ENCODE measurements at regions not wholly inside any gene's neighbourhood (a gene's known extent, or its start where the extent isn't known, plus 50 kb on each side); places are given as distances from the start of the nearest gene placed in this dataset.

DNA sequence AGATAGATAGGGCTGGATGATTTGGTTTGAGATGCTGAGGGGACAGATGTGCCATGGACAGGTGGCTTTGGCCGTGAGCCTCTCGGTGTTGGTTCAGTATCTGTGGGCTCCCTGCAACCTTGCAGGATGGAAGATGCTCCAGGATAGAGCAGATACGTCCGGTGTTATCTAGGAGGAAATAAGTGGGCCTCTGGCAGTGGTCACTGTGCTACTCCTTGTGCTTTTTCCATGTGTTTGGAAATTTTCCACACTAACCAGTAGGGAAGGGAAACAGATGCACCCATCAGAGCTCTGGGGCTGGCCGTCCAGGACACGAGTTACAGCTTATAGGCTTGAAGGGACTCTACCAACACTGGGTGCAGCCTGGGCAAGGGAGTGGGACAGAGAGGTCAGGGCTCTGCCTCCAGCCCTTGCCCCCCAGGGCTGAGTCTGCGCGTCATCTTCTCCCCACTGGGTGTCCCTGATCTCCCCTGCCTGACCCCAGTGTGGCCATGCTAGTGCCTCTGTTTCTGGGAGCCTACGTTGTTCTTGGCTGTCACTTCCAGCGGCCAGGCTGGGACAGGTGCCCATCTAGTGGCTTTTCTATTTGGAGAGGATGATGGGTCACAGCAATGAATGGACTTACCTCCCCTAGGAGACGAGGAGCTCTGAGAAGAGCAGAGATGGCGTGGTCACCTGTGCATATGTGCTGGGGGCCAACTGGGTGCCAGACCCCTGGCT, 166.9 kb downstream of the SEC14L1 start:
- no peak for DNase-seq (ENCODE audit: low read depth in 3 of 3)

DNA sequence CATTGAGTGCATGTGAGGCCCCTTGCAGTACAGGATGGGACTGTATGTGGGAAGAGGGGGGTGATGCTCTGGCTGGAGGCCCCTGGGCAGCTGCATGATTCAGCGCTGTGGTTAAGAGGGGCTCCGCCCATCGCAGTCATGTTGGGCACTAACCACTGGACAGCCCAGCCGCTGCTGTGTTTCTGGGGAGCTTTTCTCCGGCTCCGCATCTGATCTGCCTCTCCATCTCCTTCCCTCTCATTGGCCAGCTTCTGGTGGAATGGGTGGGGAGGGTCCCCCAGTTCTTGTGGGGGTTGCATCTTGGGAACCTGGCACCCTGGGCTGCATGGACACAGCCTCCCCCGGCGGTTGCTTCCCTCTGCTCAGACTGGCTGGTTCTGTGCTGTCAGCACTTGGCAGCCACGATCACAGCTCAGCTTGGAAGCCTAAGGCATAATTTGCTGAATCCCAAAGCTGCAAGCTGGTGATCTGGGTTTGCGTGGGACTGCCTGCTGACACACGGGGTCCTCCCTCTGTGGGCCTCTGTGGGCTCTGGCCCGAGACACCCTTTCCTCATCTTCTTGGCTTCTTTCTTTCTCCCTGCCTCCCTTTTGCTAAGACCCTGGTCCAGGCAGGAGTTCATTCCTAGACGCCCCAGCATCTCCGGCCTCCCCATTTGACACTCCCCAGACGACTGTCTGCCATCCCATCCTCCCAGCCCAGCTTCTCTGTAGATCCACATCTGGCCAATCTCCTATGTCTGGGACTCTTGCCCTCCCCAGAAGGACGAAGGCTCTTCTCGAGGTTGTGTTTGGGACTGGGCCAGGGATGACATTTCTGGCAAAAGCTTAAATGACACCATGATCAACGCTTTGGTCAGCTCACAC, 168.3 kb downstream of the SEC14L1 start:
- DNase-seq (ENCODE audit: low read depth in 3 of 3): no peak

DNA sequence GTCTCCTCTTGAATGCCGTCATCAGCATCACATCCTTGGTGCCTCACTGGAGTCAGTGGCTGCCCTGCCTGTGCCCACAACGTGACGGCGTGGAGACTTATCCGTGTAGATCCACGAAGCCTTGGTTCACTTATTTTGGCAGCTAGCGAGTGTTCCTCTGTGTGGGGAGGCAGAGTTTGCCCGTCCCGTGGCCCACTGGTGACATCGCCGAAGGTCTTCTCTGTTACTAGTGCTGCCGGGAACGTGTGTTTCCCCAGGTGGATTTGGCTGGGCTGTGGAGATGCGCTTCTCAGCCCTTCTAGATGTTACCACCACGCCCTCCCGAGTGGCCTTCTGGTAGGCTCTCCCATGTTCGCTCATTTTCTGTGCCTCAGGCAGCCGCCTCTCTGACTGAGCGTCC, 169.6 kb downstream of the SEC14L1 start:
- DNase-seq (ENCODE audit: low read depth in 3 of 3): no peak

DNA sequence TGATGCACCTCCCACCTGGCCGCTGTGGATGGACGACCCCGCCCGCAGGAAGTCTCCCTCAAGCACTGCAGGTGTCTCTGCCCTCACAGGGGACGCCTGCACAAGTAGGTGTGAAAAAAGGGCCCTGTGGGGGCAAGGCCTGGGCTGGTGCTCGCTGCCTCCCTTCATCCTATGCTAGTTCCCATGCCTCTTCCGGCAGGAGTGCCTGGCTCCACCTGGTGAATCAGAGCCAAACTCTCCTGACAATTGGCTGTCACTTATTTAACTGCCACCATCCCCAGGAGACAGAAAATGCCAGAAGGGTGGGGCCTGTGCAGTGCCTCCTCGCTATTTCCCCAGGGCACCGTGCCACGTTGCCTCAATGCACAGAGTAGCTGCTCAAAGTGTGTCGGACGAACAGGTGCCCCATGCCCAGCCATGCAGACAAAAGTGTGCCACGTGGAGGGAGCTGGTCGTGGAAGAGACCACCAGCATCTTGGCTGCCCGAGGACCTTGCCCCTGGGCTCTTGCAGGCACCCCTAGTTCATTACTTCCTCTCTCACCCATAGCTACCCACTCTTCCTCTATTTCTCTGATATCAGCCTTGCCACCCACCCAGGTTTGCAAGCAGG, 170.7 kb downstream of the SEC14L1 start:
- DNase-seq (ENCODE audit: low read depth in 3 of 3): no peak

DNA sequence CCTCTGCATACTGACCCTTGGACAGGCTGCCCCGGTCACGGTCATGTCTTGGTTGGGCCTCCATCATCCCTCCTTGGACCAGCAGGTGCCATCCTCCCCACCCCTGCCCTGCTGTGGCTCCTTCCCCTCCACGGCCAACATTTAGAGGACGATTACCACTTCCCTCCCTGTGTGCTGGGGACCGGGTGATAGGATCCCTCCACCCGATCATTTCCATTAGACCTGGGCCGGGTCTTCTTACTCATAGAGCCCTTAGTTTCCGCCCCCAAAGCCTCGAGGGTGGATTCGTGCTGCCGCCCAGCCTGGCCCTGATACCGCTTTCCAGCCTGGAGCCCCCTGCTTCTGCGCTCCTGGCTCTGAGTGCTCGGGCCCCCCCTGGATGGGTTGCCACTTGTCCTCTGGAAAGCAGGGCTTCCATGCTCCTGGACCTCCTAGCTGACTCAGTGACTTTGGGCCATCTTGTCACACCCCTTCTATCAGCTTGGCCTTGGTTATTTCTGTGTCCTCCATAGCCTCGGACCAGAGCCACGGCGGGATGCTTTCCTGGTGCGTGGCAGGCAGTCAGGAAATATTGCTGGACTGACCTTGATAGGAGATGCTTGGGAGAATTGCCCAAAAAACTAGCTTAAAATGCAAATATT, 171.4 kb downstream of the SEC14L1 start:
- DNase-seq (ENCODE audit: low read depth in 3 of 3): no peak

DNA sequence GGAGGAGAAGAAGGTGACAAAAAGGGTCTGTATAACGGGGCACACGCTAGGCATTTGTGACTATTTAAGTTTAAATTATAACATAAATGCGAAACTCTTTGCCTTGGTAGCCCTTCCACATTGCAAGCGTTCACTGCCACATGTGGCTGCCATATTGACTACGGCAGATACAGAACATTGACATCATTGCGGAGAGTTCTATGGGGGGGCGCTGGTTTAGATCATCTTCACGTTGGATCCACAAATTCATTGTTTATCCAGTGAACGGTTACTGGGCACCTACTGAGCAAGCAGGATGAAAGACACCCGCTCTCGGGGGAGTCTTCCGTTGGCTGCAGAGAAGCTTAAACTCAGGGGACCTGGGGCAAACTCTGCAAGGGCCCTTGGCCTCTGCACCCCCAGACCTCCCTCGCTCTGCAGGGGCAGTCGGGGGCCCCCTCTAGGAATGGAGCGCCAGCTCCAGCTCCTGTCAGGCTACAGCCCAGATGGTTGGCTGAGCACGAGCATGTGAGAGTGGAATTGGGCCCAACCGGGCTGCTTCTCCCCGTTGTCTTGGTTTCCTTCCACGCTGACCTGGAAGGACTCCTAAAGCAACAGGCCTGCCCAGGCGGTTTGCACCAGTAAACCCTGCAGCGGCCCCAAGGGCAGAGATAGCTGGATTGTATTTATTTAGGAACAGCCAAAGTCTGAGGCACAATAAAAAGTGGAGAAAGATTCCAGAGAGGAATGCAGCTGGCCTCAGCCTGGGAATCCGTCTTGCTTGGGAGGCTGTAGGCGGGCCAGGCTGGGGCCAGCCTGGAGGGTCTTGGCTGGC, 172.2 kb downstream of the SEC14L1 start:
- DNase-seq (ENCODE audit: low read depth in 3 of 3): no peak

DNA sequence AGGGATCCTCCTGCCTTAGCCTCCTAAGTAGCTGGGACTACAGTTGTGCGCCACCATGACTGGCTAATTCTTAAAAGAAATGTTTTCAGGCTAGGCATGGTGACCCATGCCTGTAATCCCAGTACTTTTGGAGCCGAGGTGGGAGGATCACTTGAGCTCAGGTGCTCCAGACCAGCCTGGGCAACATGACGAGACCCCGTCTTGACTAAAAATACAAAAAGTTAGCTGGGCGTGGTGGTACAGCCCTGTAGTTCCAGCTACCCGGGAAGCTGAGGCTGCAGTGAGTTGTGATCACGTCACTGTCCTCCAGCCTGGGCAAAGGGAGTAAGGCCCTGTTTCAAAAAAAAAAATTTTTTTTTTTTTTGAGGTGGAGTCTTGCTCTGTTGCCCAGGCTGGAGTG, 173.1 kb downstream of the SEC14L1 start:
- no peak for DNase-seq (ENCODE audit: low read depth in 3 of 3)

DNA sequence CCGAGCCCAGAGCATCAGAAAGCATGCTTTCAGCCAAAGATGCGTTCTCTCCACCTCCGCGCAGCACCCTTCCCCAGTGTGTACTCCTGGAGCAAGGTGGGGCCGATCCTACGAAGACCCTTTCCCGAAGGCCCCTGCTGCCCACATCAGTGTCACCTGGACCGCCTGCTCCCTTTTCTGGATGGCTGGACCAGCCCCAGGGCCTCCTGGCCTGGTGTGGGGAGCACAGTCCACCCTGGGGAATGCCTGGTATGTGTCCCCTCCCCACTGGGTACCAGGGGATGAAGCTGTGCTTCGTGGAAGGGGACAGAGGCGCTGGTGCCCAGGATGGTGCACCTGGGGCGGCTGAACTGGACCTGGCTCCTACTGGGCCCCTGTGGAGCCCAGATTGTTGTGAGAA, 173.8 kb downstream of the SEC14L1 start:
- no peak for DNase-seq (ENCODE audit: low read depth in 3 of 3)

DNA sequence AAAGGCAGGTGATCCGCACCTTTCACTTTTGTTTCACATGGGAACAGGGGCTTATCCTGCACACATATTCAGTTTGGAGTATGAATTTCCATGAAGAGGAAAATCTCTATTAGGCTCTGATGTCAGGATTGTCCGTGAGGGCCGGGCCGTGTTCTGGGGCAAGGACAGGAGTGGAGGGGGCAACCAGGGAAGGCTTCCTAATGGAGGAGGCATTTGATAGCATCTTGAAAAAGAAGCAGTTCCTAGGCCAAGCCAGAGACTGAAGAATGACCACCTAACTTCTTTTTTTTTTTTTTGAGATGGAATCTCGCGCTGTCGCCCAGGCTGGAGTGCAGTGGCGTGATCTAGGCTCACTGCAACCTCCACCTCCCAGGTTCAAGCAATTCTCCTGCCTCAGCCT, 174.2 kb downstream of the SEC14L1 start:
- no peak for DNase-seq (ENCODE audit: low read depth in 3 of 3)

DNA sequence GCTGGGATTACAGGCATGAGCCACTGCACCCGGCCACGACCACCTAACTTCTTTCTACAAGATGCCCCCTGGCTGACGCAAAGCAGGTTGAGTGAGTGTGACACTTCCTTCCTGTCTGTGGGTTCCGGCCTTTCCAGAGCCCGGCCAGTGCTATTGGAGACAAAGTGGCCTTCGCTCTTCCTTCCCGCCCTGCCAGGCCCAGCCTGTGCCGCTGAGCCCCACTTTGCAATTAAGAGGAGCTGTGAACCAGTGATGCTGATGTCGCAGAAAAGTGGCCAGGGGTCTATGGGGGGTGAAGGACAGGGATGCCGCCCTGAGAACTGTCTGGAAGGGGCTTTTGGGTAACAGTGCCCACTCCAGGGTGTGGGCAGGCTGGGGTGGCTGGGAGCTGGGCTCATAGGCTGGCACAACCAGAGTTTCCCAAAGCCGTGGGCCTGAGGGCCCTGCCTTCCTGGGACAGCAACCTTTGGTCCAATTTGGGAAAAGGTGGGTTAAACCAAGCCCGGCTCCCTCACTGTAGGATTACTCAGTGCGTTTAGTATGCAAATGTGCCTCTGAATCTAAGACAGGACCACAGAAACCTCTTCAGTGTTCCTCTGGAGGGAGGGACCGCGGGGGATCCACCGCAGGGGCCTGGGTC, 174.9 kb downstream of the SEC14L1 start:
- DNase-seq (ENCODE audit: low read depth in 3 of 3): no peak

DNA sequence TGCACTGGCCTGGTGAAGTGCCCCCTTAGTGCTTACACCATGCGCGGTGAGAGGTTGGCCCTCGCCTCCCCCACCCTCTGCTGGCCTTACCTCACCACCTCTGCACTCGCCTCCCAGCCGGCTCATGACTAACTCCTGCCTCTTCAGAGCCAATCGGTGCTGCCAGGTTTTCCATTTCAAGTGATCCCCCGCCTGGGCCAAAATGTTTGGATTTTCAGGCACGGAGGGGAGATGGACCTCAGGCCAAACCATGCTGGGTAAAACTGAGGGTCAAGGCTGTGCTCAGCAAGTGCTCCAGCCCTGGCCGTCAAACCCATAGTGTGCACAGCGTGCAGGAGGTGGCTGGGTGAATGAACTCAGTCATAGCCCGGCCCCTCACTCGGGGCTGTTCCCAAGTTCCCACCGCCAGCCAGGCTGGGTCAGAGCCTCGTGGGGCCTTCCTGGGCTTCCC, 175.4 kb downstream of the SEC14L1 start:
- no peak for DNase-seq (ENCODE audit: low read depth in 3 of 3)

DNA sequence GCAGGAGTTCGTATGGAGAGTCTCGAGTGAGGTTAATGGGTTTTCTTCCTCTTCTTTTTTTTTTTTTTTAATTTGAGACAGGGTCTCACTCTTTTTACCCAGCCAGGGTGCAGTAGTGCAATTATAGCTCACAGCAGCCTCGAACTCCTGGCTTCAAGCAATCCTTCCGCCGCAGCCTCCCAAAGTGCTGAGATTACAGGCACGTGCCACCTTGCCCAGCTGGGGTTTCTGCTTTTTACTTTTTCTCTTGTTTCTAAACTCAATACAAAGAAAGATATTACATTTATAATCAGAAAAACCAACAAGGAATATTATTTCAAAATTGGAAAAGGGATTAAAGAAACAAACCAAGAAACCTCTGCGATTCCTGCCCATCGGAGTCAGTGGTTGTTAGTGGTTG, 175.9 kb downstream of the SEC14L1 start:
- DNase-seq (ENCODE audit: low read depth in 3 of 3): no peak

DNA sequence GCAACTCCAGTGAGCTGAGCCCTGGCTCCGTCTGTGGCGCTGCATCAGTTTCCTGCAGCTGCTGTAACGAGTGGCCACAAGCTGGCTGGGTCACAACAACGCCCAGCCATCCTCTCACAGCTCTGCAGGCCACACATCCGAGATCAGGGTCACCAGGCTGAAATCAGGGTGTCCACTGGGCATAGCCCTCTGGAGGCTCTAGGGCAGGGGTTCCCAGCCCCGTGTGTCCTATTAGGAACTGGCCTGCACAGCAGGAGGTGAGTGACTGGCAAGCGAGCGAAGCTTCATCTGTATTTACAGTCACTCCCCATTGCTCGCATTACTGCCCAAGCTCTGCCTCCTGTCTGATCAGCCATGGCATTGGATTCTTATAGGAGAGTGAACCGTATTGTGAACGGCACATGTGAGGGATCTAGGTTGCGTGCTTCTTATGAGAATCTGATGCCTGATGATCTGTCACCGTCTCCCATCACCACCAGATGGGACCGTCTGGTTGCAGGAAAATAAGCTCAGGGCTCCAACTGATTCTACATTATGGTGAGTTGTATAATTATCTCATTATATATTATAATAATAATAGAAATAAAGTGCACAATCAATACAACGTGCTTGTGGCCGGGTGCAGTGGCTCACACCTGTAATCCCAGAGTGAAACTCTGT, 176.5 kb downstream of the SEC14L1 start:
- no peak for DNase-seq (ENCODE audit: low read depth in 3 of 3)

DNA sequence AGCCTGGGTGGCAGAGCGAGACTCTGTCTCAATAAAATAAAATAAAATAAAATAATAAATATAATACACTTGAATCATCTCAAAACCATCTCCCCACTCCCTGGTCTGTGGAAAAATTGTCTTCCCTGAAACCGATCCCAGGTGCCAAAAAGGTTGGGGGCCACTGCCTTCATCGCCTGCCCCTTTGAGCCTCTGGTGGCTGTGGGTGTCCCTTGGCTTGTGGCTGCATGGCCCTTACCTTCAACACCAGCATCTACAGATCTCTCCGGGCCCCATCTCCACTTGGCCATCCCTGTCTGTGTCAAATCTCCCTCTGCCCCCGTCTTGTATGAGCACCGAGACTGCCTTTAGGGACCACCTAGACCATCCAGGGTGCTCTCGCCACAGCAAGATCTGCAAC, 177.3 kb downstream of the SEC14L1 start:
- DNase-seq (ENCODE audit: low read depth in 3 of 3): no peak

DNA sequence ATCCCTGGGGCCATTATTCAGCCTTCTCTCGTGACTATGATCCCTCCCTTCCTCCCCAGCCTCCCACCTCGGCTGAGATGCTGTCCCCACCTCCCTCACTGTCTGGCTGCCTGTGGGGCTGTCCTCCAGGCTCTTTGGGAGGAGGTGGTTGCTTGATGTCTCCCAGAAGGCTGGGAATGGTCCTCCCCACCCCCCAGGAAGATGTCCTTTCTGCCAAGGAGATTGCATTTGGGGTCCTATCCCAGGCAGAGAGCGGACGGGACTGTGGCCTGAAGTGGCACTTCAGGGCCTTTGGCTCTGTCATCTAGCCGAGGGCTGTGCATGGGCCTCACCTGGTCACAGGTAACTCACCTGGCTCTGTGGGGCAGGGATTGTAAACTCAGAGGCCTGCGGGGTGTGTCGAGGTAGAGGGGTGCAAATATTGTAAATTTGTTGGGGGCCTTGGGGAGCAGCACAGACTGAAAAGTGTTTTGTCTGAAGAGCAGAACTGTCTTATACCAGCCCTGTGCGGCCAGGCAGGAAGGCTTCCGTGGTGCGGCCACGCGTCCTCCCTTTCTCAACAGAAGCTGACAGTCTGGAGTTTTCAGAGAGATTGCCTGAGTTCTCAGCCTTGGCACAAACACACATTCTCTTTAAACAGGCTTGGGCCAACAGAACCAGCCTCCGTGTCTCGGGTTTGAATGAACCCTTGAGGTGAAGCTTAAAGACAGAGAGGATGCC, 177.9 kb downstream of the SEC14L1 start:
- DNase-seq (ENCODE audit: low read depth in 3 of 3): no peak

DNA sequence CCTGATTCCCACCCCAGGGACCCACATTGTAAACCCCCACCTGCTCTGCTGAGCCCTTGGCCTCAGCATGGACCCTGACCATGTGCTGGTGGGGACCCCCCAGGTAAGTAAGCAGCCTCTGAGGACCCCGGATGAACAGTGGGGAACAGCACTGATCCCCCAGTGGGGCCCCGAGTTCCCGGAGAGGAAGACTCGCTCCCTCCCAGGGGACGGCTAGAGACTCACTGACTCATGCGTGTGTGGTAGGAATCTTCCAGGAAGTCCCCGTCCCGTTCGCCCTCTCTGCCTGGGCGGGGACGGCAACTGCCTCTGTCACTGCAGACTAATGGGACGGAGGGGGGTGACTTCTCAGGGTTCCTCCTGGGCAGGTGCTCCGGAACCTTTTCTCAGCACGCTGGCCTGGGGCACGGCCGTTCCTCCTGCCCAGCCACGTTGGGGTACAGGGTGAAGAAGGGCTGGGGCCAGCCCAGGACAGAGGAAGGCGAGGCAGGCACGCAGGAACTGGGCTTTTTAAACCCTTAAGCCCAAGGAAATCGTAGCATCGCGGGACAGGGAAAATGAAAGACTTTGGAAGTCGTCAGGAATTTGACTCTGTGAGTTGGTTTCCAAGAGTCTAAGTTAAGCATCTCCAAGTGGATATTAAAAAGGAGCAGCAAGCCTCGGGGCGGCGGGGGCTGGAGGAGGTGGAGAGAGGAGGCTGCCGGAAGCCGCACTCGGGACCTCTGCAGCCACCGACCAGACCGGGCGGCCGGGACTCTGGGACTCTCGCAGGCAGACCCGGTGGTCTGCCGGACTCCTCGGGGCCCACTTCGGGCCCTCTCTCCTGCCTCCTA, 178.7 kb downstream of the SEC14L1 start:
- DNase-seq (ENCODE audit: low read depth in 3 of 3): peak in 2 of 3 donors; percentile 48

DNA sequence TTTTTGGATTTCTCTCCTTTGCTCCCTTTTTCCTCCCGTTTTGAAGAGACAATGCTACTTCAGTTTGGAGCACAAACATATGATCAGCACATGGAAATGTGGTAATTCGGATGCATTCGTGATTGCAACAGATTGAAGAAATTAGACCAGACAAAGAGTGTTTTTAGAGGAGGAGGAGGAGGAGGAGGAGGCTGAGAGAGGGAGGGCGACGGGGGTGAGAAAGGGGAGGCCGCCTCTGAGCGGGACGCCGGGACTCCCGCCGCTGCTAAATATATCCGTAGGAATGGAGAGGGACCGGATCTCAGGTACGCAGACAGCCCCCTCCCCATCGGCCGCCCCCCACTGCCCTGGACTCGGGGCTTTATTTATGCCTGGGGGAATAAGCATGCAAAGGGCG, 179.3 kb downstream of the SEC14L1 start:
- DNase-seq (ENCODE audit: low read depth in 3 of 3): no peak

DNA sequence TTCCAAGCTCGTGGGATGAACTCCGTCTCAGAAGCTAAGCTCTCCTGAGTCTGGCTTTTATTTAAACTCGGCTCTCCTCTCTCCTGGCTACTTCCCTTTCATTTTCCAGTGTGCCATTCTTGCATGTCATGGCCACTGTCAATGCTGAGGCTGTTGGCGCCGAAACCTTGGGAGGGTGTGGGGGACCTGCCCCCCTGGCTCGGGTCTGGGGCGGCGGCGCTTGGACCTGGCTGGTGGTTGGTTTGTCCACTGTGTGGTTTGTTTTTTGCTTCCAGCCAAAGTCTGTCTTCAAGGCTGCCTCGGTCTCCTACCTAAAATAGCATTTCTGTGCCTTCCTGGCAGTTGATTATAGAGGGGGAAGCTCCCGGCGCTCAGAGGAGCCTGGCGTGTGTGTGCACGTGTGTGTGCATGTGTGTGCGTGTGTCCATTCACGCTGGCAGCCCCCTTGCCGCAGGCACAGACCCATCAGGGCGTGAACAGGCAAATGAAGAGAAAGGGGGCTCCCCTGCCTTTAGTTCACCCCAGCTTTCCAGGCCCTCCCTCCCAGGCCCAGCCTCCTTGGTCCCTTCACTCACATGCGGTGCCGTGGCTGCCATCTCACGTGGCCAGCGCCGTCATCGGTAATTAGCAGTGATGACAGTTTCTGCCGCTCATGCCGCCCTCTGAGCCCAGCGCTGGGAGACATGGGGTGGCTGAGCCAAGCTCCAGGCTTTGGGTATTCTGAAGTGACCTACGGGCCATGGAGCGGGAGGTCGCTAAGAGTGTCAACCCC, 179.9 kb downstream of the SEC14L1 start:
- no peak for DNase-seq (ENCODE audit: low read depth in 3 of 3)

Data from stimulated activated CD4-positive, alpha-beta T cell treated with anti-CD3 and anti-CD28 coated beads, TNF-alpha, amount 100 ng/mL, for 48 hours (primary cell).